Stimulated activated CD4-positive, alpha-beta T cell treated with anti-CD3 and anti-CD28 coated beads, Interleukin-15, amount 100 ng/mL, for 1 hour (primary cell): ENCODE measurements at regions not wholly inside any gene's neighbourhood (a gene's known extent, or its start where the extent isn't known, plus 50 kb on each side); places are given as distances from the start of the nearest gene placed in this dataset.
"Not testable (repeated sequence)": the region's sequence is repeated elsewhere in the genome, so short reads cannot be mapped to it uniquely, and the experiment has no call there.

Experiments used
- DNase-seq, 2 donors: peaks; one replicate each; pipeline ENCODE4 v3.0.0-alpha.2; 2020; ENCODE audit warnings: low read depth in 1 of 2, low spot score in 1 of 2

DNA sequence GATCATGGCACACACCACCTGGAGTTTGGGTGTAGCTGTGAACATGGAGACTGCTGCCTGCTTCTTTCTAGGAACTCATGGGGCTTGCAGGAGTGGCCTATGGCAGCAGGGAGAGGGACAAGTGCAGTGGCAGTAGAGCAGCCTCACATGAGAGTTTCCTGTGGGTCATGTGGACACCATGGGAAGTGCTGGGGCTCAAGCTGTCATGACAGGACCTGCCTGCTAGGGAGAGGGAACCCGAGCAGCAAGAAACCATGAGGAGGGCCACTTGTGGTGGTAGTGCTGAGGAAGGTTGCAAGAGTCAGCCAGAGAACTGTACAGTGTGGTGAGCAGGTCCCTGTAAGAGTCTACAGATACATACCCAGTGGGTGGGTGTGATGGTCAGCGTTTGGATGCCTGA lies 73.8 kb upstream of the MRPS22 start:
- DNase-seq: no peak

DNA sequence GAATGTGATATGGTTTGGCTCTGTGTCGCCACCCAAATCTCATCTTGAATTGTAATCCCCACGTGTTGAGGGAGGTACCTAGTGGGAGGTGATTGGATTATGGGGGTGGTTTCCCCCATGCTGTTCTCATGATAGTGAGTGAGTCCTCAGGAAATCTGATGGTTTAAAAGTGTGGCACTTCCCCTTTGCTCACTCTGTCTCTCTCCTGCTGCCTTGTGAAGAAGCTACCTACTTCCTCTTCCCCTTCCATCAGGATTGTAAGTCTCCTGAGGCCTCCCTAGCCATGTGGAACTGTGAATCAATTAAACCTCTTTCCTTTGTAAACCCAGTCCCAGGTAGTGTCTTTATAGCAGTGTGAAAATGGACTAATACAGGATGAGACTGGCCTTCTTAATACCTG lies 73.2 kb upstream of the MRPS22 start:
- not testable (repeated sequence) for DNase-seq

DNA sequence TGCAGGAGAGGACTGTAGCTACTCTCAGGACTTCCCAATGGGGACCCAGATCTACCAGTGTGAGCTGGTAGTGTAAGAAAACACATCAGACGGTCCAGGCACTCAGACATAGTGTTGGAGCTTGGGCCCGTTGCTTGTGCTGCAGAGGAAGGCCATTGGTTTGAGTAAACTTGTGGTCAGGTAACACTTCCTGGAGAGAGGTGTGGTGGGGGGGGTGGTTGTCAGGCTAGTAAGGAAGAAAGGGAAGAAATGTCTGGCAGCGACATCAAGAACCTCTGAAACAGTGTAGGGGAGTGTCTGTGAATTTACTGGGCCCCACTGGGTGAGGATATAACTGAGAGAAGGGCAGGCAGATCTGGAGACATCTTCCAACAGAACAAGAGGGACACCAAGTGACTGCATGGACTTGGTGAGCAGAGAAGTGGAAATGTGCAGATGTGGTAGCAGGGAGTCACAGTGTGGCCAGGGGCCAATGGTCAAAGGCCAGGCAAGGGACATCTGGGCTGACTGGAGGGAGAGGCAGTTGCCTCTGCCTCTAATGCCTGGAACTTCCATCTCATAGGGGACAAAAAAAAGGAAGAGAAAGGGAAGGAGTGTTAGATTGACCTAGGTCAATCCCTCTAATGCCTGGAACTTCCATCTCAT lies 63.7 kb upstream of the MRPS22 start:
- no peak for DNase-seq

DNA sequence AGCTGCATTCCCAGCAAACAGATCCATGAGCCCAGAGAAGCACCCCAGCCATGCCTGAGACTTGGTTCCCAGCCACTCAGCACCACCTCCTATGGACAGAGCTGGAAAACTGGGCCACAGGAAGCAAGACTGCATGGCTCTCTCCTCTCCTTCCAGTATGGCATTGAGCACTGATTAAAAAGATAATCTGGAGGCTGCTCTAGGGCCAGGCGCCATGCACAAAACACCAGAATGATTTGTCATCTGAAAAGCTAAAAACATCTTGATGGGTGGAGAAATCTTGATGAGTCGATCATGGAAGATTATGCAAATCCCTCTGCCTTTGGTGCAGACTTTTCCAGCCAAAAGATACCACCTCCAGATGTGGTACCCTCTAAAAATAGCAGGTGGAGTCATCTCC lies 62.7 kb upstream of the MRPS22 start:
- no peak for DNase-seq

DNA sequence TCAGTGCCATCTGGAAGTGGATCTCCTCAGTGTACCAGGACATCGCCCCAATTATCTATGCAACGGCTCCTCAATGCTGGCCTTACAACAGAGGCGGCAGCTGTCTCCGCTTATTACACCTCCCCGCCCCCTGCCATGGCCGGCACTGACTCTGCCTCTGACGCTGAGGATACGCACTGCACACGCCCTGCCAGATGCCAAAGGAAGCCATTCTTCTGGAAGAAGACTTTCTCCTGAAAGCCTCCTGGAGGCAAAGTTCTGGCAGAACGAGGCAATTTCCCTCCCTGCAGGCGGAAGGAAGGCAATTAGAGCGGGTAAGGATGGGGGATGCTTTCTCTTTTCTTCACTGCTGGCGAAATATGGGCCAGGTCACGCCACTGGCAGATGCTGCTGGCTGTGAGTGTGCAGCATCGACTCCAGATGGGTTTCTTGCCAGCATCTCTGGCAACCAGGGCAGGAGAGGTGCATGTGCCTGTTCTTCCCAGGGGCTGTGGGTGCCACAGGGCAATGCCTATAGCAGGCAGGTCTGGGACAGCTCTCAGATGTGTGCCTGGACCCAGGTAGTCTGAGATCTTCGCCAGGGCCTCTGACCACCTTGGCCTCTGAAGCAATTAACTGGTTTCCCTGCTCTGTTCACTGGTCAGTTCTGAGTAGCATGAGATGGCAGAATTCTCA lies 62.2 kb upstream of the MRPS22 start:
- no peak for DNase-seq

DNA sequence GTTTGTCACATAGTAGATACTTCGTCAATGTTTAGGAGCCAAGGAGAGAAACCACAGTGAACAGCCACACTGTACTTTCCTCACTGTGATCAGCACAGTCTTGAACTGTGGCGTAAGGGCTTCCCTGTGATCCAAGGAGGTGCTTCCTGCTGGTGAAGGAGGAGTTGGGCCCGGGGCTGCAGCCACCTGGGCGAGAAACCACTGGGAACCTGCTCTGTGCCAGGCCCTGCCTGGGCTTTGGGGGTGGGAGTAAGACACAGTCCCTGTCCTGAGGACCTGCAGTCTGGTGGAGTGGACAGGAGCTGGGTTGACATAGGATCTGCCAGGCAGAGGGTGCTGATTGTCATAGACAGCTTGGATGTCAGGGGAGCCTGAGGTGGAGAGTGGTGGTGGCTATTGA lies 60.5 kb upstream of the MRPS22 start:
- no peak for DNase-seq

DNA sequence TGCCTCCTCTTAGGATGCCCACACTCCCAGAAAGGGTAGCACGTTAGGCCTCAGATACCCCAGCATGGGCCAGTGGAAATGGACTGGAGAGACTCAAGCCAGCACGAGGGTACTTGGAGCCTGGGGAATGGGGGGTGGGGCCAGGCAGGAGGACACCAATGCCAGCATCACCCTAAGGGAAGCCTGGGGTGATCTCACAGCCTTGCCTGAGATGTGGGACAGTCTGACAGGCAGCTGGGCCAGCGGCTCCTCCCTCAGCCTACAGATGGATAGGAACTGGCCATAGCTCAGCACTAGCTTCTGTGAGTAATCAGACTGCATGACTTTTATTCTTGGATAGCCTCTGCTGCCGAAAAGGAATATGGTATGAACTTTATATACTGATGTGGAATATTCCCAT lies 59.6 kb upstream of the MRPS22 start:
- DNase-seq: no peak

DNA sequence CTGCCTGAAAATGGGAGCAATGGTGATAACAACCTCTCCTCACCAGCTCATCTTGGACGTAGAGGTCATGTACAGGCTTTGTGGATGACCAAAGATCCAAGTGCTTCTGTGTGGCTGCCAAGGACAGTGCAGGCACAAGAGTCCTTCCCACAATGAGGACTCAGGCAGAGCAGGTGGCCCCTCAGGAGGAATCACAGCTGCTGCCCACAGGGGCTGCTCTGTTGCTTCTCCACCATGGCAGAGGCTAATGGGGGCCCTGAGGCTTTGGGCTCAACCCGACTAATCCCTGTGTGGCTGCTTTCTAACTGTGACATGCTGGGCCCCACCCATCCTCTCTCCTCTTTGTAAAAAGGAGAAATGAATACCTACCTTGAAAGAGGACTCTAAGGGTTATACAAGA lies 58.1 kb upstream of the MRPS22 start:
- no peak for DNase-seq

DNA sequence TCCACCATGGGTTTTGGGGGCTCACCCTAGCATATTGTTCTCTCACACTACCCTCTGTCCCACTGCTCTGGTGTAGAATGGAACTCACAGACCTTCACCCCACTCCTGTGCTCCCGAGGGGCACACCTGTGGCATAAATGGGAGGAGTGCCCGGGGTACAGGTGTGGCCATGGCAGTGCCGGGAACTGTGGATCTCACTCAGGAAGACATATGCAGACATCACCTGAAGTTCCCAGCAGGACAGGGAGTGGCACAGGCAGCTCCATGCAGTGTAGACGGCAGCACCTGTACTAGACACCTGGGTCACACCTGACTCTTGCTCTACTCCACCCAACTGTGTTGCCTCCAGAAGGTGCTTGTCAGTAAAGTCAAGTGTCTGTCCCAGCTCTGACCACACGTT lies 57.6 kb upstream of the MRPS22 start:
- no peak for DNase-seq

DNA sequence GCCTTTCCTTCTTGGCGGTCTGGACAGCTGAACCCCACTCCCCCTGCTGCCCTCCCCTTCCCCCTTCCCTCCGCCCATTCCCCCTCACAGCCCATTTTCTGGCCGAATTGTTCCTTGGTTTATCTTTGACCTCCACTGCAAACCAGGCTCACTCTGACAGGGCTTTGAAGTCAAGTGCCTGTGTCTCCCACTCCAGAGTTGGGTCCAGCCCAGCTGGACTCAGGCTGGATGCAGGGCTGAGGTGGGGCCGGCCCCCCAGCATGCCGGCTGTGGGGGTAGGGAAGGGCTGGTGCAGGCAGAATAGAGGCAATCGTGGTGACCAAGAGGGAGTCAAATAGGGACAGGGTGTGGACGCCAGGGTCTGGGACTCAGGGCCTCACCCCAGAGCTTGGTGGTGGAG lies 57.0 kb upstream of the MRPS22 start:
- DNase-seq: no peak

DNA sequence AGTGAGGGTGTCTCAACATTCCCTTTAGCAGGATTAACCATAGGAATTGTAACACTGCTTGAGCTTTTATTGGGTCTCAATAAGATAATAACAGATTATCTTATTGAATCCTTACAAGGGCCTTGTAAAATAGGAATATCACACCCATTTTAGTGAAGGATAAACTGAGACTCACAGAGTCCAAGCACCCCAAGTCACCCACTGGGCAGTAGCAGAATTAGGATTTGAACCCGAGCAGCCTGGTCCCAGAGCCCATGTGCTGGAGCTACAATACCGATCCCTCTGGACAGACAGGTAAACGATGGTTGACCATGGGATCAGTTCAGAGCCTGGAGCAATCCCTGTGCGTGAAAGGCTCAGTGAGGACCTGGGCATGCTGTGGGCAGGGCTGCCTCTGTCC lies 56.3 kb upstream of the MRPS22 start:
- DNase-seq: no peak

DNA sequence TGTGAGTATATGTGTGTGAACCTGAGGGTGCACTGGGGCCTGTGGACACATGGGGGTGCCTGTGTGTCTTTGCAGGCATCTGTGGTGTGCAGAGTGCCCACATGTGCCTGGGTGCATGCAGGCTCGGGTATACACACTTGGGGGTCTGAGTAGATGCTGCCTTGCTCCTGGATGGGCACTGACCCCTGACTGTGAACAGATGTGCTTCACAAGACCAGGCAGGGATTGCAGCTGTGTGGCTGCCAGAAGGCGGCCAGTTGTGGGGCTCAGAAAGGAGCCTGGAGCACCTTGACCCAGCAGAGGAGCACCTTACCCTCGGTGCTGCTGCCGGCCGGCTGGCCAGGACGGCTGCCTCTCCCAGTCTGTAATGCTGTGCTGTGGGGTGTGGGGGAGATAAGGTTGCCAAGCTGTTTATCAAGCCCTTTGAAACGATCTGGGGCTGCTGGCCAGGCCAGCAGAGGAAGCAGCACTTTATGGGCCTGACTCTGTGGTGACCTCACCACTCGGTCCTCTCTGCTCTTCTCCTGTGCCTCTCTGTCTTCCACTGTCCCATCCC lies 55.5 kb upstream of the MRPS22 start:
- no peak for DNase-seq

DNA sequence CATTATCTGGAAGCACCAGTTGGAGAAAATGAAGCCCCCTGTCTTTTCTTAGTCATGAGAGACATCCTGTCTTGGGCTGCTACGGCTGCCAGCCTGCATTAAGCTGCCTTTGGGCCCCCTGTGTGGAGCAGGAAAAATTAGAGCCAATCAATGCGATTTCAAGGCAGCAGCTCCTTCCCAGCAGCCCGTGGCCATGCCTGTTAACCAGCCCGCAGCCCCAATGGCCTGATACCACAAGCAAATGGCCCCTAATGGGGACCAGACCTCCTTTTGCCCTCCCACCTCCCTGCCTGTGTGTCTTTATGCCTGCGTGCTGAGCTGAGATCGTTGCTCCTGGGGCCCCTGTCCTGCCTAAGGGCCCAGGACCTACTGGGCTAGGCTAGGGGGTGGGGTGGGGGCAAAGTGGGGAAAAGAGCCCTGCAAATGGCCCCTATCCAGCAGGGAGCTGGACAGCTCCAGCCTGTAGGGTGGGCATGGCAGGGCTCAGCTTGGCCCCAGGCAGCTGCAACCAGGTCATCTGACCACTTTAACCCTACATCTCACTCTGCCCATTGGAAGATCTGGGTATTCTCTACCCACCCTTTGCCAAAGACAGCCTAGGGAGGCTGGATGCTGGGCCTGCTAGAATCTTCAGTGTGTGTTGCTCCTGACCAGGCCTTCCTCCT lies 53.8 kb upstream of the MRPS22 start:
- no peak for DNase-seq

DNA sequence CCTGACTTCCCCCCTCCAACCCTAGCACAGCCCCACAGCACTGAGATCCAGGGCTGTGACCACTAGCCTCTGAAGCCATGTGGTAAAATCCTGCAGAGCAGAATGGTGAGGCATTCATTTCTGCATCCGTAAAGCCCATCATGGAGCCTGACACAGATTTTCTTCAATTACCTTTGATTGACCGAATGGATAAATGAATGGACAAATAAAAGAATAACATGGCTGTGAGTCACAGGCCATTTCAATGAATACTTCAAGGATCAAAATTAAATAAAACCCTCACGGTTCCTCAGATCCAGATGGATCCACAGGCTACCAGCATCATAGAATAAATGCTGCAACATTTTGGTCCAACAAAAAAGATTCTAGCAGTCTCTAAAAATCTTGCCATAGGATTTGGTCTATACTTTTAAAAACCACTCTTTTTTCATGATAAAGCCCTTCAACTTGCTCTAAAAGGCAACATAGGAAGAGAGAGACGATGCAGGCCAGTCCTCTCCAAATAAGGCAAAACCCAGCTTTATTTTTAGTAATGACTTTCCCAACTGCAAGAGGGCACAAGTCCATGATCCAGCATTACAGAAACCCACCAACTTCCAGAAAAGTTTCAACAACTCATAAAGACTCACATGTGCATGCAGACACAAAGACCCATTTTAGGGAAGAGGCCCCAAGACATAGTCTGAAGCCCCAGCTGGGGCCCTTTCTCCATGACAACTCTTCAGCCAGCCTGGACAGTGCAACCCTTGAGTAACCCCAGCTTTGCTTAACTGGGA lies 52.4 kb upstream of the MRPS22 start:
- no peak for DNase-seq

DNA sequence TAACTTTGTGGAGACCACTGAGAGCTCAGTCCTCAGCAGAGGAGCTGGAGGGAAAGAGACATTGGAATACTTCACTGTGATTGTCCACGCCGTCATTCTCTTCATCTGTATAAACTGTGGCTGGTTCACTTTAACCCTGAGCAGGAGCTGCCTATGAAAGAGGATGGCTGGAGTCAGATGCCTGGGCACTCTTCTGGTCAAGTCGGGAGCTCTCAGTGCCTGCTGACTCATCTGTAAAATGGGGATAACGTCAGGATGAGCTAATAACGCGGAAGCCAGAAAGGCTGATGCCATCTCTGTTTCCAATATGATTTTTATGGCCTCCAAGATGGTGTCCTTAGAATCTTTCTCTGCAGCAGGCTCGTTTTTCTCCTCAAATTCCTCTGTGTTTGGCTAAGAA lies 51.6 kb upstream of the MRPS22 start:
- DNase-seq: no peak

DNA sequence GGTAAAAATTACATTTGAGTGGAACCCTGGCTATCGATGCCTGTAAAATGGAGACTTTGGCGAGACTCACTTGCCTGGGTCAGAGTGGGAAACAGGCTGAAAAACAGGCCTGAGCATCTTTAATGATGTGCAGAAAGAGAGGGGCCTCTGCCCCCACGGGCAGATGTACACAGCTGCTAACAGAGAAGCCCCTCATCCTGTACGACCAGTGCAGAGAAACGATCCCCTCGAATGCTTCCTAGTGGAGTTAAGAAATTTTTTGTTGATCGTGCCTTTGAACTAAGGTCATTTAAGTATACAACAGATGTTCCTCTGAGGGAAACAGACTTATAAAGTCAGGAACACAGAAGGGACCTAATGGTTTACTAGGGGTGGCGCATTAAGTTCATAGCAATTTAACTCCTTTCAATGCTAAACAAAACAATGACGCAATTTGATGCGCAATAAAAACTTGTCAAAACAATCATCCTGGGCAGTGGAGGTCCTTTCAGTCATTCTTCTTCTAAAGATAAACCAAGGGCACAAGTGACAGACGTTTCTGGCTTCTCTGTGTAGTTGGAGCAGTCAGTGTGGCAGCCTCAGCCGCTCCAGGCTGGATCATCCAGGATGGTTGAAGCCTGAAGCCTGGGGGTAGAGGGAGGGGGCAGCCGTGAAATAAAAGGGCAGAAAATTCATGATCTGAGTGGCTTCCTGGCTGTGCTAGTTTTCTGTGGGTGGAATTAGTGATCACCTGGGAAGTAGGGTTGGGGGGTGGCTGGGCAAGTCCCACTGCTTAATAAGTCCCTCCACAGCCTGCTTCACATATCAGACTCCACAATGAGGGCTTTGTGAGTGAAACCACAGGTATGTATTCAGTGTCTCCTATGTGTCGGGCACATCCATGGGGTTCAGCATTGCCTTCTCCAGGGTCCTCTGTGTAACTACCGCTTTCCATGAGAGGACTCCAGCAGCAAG lies 50.8 kb upstream of the MRPS22 start:
- DNase-seq: no peak

DNA sequence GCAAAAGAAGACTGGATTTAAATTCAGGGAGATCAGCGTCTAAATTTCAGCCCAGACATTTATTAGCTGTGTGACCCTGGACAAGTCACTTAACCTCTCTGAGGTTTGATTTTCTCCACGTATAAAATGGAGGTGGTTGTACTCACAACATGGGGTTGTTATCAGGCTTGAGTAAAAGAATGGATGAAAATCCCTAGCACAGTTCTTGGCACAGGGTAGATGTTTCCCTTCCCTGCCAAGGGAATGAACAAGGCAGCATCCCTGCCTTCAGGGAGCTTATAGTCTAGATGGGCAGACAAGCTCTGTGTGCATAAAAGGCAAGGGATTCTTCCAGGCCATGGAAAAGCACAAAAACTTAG lies 50.2 kb upstream of the MRPS22 start:
- DNase-seq: no peak
